ENCODE measurements at regions not wholly inside any gene's neighbourhood (a gene's known extent, or its start where the extent isn't known, plus 50 kb on each side); places are given as distances from the start of the nearest gene placed in this dataset.

- Histone ChIP-seq H3K4me3 (no peak overlapping the region), H3K27ac (no peak overlapping the region)
- no peak for TF ChIP-seq CTCF (IDR thresholded peaks at IDR 0.05)
- DNase-seq (ENCODE audit: low spot score): no peak
Measured at GRCh38 chr9:13397661-13398060, 118.2 kb upstream of the MPDZ start.

GRCh38 chr9:13397220-13397619, 117.7 kb upstream of the MPDZ start:
- no peak for DNase-seq (ENCODE audit: low spot score)
- Histone ChIP-seq H3K4me3 (no peak overlapping the region), H3K27ac (no peak overlapping the region)
- no peak for TF ChIP-seq CTCF (IDR thresholded peaks at IDR 0.05)

- H3K4me3 ChIP-seq: no peak overlapping the region
- no peak for TF ChIP-seq CTCF (IDR thresholded peaks at IDR 0.05)
- no peak for DNase-seq (ENCODE audit: low spot score)
- H3K27ac ChIP-seq: no peak overlapping the region
Measured at GRCh38 chr9:13396418-13396817, 116.9 kb upstream of the MPDZ start.

DNA sequence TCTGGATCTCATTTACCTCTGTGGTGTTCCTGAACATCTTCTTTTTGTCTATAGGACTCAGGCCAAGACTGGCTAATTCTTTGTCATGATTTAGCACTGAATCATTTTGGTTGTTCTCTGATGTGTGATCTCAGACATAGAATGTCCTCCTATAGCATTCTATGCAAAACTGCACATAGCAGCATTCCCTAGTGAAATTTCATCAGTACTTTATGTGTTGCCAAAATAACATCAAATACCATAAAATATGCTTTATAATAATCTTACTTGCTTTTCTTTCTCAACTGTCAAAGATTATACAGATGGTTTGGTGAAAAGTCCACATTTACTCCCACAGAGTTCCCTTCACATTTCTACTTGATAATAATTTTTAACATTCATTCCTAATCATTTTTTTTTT, 115.7 kb upstream of the MPDZ start:
- no peak overlapping the region for H3K27ac ChIP-seq
- no peak for DNase-seq (ENCODE audit: low spot score)
- TF ChIP-seq CTCF (IDR thresholded peaks at IDR 0.05): no peak
- no peak overlapping the region for H3K4me3 ChIP-seq

- Histone ChIP-seq H3K4me3 (no peak overlapping the region), H3K27ac (peak overlapping the region; percentile 57 to 72)
- DNase-seq (ENCODE audit: low spot score): no peak
- no peak for TF ChIP-seq CTCF (IDR thresholded peaks at IDR 0.05)
Measured at GRCh38 chr9:13388157-13388556, 108.7 kb upstream of the MPDZ start.

GRCh38 chr9:13387734-13388067, 108.2 kb upstream of the MPDZ start:
- no peak for TF ChIP-seq CTCF (IDR thresholded peaks at IDR 0.05)
- no peak for DNase-seq (ENCODE audit: low spot score)
- Histone ChIP-seq H3K4me3 (no peak overlapping the region), H3K27ac (peak overlapping the region; percentile 57 to 72)

GRCh38 chr9:13386935-13387733, 107.6 kb upstream of the MPDZ start:
- no peak overlapping the region for H3K4me3 ChIP-seq
- peak overlapping the region; percentile 57 to 78 for H3K27ac ChIP-seq
- DNase-seq (ENCODE audit: low spot score): no peak
- no peak for TF ChIP-seq CTCF (IDR thresholded peaks at IDR 0.05)
